Mucosa of descending colon (tissue), 3 donors: ENCODE measurements at regions not wholly inside any gene's neighbourhood (a gene's known extent, or its start where the extent isn't known, plus 50 kb on each side); places are given as distances from the start of the nearest gene placed in this dataset.

Experiments used
- ATAC-seq: fragments of 200-7000 bp; cut with Tn5 transposase; one replicate; pipeline ENCODE4 v1.9.1; 2020; ENCODE audit warnings: mild to moderate bottlenecking, moderate library complexity
- DNase-seq, 3 donors: peaks; one replicate each; pipeline ENCODE4 v3.0.0-alpha.2; 2020
- H3K36me3 ChIP-seq: fragments of 200-600 bp; one replicate; pipeline ENCODE4 v1.8.0; 2021; ENCODE audit warnings: low read depth, mild to moderate bottlenecking
- H3K4me1 ChIP-seq: fragments of 200-600 bp; one replicate; pipeline ENCODE4 v1.8.0; 2021; ENCODE audit warnings: low read depth, mild to moderate bottlenecking
- H3K4me3 ChIP-seq: fragments of 200-600 bp; one replicate; pipeline ENCODE4 v1.8.0; 2021; ENCODE audit warnings: mild to moderate bottlenecking
- H3K9me3 ChIP-seq: fragments of 200-600 bp; one replicate; pipeline ENCODE4 v1.8.0; 2021; ENCODE audit warnings: mild to moderate bottlenecking
- intact Hi-C, 2 donors: fragments of 100-400 bp; cut with DNase I in 1 of 2; cut with micrococcal nuclease in 1 of 2; formaldehyde crosslinking; loops; one replicate each; pipeline versions ENCODE4 v1.11.0 to v1.11.1; 2022; cut with DNase I, micrococcal nuclease
- TF ChIP-seq, protein P1 (sequence below): fragments of 200-600 bp; IDR thresholded peaks from one replicate; pipeline ENCODE4 v1.8.0; 2022; ENCODE audit warnings: antibody characterized with exemption, mild to moderate bottlenecking
- donor health status: DM: no; HTN: no; CAD: no; lungs with moderate emphysema.
- donor health status: DM: no; HTN: no; CAD: no.
- donor health status: DM: no; HTN: yes; CAD: no.

DNA sequence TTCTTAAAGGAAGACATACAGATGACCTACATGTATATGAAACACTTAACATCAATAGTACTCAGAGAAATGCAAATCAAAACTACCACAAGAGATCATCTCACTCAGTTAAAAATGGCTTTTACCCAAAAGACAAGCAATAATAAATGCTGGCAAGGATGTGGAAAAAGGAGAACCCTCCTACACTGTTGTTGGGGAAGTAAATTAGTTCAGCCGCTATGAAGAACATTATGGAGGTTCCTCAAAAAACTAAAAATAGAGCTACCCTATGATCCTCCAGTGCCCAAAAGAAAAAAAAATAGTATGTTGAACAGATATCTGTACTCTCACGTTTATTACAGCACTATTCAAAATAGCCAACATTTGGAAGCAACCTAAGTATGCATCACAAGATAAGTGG, 1579.4 kb upstream of the TMEFF2 start:
- no peaks in the 10 kb centered on the region for H3K36me3 ChIP-seq
- ATAC-seq (no peak), DNase-seq (no peak)
- H3K4me1 ChIP-seq = no peaks in the 10 kb centered on the region
- intact Hi-C loops = no loop called here
- H3K9me3 ChIP-seq = no peaks in the 10 kb centered on the region
- TF ChIP-seq, protein P1, sequence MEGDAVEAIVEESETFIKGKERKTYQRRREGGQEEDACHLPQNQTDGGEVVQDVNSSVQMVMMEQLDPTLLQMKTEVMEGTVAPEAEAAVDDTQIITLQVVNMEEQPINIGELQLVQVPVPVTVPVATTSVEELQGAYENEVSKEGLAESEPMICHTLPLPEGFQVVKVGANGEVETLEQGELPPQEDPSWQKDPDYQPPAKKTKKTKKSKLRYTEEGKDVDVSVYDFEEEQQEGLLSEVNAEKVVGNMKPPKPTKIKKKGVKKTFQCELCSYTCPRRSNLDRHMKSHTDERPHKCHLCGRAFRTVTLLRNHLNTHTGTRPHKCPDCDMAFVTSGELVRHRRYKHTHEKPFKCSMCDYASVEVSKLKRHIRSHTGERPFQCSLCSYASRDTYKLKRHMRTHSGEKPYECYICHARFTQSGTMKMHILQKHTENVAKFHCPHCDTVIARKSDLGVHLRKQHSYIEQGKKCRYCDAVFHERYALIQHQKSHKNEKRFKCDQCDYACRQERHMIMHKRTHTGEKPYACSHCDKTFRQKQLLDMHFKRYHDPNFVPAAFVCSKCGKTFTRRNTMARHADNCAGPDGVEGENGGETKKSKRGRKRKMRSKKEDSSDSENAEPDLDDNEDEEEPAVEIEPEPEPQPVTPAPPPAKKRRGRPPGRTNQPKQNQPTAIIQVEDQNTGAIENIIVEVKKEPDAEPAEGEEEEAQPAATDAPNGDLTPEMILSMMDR = no peak
- H3K4me3 ChIP-seq = no peak overlapping the region

DNA sequence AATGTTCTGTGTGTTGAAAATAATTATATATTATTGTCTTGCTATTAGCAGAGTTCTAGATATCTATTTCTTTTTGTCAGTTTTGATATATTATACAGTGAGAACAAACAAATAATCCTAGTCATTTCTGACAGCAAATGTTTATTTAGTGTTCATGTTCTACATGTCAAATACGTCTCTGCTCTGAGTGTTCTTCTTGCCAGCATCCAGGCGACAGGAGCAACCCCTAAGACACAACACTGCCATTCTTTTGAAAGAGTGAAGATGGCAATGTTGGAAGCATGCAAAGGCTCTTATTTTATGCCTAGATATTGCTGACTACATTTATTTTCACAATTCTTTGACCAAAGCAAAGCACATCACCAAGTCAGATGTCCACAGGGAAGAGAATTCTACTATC, 1556.6 kb upstream of the TMEFF2 start:
- TF ChIP-seq, protein P1 = no peak
- DNase-seq (no peak), ATAC-seq (no peak)
- Histone ChIP-seq H3K36me3 (no peaks in the 10 kb centered on the region), H3K9me3 (no peaks in the 10 kb centered on the region), H3K4me3 (no peak overlapping the region), H3K4me1 (no peaks in the 10 kb centered on the region)
- intact Hi-C loops = no loop called here

DNA sequence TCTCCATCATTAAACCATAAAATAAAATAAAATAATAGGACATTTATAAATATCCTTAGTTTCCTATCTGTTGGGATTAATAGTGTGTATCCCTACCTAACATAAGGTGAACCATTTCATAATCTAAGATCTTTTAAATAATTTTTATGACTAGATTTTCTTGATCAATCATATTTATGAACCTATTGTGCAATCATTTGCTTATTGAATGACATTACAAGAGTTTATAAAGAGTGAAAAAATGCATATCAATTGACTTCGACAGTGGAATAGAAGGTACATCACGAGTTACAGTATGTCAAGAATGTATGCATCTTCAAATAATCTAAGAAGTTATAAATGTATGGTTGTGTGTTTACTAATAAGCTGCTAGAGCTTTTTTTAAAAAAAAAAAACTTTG, 1554.8 kb upstream of the TMEFF2 start:
- DNase-seq (no peak), ATAC-seq (no peak)
- TF ChIP-seq, protein P1 = no peak
- Histone ChIP-seq H3K36me3 (no peaks in the 10 kb centered on the region), H3K4me3 (no peak overlapping the region), H3K9me3 (no peaks in the 10 kb centered on the region), H3K4me1 (no peaks in the 10 kb centered on the region)
- intact Hi-C loops = no loop called here

DNA sequence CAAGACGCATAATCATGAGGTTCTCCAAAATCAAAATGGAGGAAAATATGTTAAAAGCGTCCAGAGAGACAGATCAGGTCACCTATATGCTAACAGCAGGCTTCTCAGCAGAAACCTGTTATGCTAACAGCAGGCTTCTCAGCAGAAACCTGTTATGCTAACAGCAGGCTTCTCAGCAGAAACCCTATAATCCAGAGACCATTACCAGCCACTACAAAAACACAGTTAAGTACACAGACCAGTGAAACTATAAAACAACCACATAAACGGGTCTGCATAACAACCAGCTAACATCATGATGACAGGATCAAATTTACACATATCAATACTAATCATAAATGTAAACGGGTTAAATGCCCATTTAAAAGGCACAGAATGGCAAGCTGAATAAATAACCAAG, 1548.4 kb upstream of the TMEFF2 start:
- TF ChIP-seq, protein P1 = no peak
- DNase-seq (no peak), ATAC-seq (no peak)
- no peaks in the 10 kb centered on the region for H3K36me3 ChIP-seq
- H3K4me1 ChIP-seq = no peaks in the 10 kb centered on the region
- H3K9me3 ChIP-seq = no peaks in the 10 kb centered on the region
- intact Hi-C loops = no loop called here
- H3K4me3 ChIP-seq = no peak overlapping the region

DNA sequence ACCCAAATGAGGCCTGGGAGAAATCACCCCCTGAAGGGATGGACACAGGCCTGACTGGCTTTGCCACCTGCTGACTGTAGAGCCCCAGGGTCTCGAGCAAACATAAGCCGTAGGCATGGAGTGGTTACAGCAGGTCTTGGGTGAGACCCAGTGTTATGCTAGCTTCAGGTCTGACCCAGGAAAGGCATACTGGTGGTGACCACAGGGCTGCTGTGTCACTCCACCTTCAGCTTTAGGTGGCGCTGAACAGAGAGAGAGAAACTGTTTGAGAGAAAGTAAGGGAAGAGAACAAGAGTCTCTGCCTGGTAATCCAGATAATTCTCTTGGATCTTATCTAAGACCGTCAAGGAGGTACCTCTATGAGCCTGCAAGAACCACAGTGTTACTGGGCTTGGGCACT, 1544.2 kb upstream of the TMEFF2 start:
- H3K9me3 ChIP-seq = no peaks in the 10 kb centered on the region
- no peak for DNase-seq
- H3K4me3 ChIP-seq = no peak overlapping the region
- intact Hi-C loops = no loop called here
- ATAC-seq = no peak
- TF ChIP-seq, protein P1 = no peak
- no peaks in the 10 kb centered on the region for H3K36me3 ChIP-seq
- no peaks in the 10 kb centered on the region for H3K4me1 ChIP-seq

DNA sequence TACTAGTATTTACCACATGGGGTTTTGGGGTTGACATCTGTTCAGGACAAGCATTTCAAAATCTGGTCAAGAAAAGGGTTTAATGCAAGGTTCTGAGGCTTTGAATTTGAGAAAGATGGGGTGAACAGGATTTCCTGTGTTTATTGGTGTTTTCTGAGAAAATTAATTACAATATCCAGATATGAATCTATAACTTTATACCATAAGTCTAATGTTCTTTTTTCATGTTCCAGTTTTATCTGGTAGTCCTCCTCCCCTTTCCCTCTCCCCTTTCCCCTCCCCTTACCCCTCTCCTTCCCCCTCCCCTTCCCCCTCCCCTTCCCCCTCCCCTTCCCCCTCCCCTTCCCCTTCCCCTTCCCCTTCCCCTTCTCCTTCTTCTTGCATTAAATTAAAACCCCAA, 1518.2 kb upstream of the TMEFF2 start:
- H3K4me3 ChIP-seq = no peak overlapping the region
- no peak for ATAC-seq
- intact Hi-C loops = no loop called here
- no peaks in the 10 kb centered on the region for H3K9me3 ChIP-seq
- TF ChIP-seq, protein P1 = no peak
- DNase-seq = no peak
- no peaks in the 10 kb centered on the region for H3K4me1 ChIP-seq
- no peaks in the 10 kb centered on the region for H3K36me3 ChIP-seq
